GM19452 (cell line): ENCODE measurements at regions not wholly inside any gene's neighbourhood (a gene's known extent, or its start where the extent isn't known, plus 50 kb on each side); places are given as distances from the start of the nearest gene placed in this dataset.

Experiments used
- ATAC-seq: cut with Tn5 transposase; IDR thresholded peaks from one replicate; pipeline ENCODE4 v1.9.1; 2021; ENCODE audit not compliant: unreplicated experiment

DNA sequence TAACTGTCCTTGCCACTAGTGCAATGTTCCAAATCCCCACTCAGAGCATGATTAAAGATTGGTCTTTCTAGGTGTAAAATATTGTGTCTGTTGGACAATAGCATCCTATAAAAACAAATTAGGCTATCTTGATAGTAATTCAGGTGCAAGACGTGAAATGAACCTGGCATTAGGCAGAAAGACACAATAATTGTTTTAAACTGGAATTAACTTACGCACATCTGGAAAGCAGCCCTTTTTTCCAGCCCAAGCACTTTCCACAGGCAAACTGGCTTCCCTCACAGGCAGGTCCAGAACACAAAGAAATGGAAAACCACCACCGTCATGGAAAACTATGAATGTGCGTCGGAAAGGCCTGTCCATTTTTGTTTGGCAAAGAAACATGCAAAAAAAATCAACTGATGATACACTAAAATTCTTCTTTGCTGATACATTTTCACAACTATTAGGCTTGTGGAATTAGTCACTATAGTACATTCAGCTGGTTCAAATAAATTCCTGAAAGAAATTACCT is 474.7 kb upstream of the IL12A start:
- no peak for ATAC-seq

DNA sequence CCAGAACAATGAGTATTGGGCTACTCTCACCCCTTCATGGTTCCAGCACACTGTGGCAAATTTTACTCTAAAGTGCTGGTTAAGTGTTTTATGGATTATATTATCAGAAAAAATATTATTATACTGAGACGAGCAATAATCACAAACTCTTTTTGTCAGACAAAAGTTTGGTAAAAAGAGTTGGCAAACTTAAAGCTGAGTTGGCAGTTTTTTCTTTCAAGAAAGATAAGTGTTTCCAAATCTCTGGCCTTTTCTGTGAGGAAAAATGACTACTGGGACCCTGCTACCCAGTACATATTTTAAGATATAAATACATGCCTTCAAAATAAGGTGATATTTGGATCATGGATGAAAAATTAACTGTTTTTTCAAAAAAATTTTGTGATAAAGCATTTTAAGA is 471.5 kb upstream of the IL12A start:
- ATAC-seq: no peak

DNA sequence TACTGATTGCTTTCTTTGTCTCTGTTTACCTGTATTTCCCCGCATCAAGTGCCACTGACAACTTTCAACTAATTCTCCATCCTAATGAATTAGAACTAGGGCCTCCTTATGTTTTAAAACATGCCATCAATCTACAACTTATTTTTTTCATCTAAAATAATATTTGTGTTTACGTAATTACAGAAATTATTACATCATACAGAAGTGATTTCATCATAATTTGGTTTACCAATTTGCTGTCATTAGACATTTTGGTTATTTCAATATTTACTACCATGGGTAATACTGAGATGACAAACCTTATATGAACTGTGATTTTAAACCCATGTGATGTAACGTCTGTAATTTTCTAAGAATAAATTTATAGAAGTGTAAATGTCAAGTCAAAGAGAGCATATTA is 468.0 kb upstream of the IL12A start:
- ATAC-seq: no peak

DNA sequence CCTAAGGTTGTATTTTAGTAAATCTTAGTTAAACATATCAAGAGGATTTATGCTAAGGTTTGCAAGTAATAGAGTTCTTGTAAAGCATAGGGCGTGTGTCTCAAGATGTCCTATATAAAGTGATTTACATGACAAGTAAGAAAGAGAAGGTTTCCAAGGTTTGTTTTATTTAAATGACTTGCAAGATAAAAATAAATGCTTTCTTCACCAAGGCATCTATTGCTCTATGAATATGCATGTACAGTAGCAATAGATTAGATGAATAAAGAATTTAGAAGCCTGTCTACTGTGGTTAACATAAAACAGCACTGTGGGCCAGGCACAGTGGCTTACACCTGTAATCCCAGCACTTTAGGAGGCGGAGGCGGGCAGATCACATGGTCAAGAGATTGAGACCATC is 466.4 kb upstream of the IL12A start:
- ATAC-seq: no peak

DNA sequence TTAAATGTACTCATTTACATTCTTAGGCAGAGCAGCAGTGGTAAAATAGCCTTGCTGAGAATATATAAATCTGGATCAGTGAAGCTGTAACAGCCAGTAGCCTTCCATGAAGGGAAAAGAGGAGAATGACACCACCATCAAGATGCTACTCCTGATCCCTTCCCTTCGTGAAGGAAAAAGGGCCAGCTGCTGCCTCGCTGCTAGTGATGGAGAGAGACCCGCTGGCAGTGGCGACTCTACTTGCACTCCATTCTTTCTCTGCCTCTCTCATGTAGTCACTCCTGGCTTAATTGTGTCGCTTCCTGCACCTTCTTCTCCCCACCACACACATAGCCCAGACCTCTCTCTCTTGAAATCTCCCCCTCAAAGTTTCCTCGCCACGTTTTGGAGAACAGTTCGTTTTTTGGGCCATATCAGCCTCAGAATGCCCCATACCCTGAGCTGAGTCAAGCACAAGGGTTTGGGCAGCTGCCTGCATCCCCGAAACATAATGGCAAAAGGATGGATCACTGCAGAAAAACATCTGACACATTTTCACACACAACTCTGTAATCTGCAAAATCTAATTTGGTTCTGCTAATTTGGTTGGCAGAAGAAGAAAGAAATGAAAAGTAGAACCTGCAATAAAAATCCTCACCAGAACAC is 460.3 kb upstream of the IL12A start:
- no peak for ATAC-seq

DNA sequence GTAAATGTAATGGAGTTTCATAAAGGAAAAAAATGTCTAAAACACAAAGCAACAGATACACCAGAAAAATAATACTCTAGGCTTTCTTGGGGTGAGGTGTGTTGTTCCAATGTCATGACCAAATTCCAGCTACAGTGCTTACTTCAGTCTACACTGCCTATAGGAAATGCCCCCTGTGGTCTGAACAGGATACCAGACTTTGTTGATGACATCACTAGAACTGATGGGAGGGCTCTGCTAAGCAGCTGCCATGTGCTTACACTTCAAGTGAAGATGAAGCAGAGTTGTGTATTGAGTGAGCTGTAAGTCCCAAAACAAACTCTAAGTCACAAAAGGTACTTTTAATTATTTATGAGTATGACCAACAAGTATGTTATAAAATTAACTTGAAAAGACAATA is 456.1 kb upstream of the IL12A start:
- no peak for ATAC-seq

DNA sequence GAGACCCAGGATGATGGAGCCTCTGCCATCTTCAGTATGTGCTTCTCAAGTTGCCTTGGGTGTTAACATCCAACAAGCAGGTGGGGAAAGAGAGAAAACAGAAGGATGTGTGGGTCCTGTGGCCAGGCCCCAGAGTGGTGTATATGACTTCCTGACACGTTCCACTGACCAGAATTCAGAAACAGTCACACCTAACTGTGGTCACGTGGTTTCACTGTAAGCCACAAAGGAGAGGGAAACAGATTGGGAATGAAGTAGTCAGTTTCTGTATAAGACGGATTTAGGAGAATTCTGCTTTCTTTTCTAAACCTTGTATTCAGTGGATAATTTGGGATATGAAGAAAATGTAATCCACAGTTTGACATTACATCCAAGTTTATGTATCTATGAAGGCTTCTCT is 454.1 kb upstream of the IL12A start:
- ATAC-seq: no peak

DNA sequence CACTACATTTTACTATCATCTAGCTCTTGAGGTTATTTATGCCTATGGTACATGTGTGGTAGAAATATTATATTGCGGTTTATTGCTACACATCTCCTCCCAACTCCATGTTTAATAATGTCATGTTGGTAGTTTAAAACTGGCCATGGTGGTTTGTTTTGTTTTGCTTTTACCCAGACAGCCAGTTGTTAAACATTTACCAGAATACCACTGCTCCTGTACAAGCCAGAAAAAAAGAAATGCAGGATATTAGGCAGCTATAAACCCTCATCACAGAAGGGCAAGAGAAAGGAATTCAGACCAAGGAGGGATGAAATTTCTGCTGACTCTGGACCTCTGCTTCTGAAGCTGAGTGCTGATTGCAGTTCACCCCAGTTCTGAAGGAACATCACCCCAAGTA is 451.8 kb upstream of the IL12A start:
- no peak for ATAC-seq

DNA sequence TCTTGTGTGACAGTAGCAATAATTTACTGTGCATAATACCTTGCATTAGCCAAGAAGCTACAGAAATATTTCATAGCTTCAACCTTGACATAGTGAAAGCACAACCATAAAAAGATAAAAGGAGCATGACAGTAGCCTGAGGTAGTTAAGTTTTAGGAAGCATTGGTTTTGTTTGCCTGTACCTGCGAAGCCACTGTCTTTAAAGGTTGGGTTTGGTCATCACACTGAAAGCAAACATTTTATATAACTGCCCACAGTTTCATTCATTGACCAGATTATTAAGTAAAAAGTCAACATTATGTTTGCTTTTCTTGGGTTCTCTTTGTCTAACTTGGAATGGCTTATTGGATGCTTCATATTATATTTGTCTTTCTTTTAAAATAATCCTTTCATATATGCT is 450.1 kb upstream of the IL12A start:
- no peak for ATAC-seq

DNA sequence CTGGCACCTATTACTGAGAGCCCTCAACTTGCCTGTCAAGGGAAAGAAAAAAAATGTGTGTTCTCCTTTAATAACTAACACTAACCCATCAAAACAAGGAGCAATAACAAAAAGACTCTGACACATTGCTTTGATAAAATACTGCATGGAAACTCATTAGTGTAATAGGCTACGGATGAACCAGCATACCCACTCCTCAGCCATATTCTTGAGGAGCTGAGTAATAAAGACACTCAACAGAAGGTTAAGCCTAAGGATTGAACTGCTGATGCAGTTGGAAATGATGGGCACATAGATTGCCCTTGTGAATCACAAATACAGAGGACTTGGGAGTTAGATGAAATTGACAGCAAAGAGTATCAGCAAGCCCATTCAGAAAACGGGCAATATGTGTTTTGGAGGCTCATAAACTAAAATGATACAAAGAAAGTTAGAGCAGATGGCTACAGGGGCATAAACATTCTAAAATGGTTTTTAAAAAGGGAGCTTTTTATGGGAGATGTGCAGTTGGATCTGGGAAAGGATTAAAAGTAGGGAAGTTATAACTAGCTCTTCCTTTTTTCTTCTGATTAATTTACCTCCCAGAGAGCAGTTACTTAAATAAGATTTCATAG is 447.6 kb upstream of the IL12A start:
- no peak for ATAC-seq

DNA sequence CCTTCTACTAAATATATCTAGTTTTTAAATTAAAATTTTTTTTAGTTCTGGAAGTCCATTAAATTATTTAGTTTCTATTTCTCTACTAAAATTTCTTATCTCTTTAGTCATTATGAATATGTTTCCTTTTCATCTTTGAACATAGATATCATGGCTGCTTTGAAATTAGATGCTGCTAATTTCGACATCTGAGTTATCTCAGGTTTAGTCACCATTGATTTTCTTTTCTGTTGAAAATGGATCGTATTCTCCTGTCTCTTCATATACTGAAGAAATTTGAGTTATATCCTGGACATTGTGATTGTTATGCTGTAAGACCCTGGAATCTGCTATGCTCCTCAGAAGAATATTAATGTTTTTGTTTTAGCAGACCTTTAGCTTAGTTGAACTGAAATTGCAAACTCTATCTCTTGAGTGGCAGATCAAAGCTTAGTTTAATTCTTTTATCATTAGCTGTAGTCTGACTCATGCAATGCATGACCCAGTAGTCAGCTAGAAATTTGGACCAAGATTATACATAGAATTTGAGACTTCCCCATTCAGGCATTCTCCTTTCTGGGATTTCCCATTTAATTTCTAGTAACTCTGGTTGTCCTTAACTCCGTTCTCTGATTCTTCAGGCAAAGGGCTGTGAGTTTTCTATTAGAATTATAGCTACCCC is 439.8 kb upstream of the IL12A start:
- no peak for ATAC-seq

DNA sequence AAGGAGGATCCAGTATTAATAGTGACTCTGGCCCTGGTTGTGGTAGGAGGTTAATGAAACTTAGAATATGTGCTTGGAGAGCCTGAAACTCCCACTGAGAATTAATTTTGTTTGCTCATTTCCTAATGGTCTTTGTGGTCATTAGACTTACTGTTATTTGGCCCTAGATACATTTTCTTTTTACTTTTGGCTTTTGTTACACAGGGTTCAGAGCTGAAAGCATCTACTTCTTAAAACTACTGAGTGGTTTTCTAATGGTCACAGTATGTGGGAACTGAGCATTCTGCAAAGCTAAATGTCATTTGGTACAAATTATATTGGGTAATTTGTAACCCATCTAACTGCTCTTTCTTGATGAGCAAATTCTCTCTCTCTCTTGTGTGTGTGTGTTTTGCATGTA is 433.4 kb upstream of the IL12A start:
- no peak for ATAC-seq

DNA sequence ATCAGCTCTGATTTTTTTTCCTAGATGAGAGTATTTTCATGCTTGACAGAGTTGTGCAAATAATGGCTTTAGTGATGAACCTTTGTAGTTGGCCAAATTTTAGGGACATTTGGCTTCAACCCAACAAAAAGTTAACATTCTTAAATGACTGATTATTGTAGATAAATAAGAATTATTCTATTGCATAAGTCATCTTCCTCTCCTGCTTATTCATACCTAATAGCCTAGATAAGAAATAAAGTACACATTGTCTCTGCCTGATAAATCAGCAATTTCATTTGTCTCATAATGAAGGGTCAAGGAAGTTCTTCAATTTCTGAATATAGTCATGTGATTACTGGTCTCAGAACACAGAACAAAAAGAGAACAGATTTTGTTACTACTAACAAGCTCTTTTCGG is 428.9 kb upstream of the IL12A start:
- ATAC-seq: no peak

DNA sequence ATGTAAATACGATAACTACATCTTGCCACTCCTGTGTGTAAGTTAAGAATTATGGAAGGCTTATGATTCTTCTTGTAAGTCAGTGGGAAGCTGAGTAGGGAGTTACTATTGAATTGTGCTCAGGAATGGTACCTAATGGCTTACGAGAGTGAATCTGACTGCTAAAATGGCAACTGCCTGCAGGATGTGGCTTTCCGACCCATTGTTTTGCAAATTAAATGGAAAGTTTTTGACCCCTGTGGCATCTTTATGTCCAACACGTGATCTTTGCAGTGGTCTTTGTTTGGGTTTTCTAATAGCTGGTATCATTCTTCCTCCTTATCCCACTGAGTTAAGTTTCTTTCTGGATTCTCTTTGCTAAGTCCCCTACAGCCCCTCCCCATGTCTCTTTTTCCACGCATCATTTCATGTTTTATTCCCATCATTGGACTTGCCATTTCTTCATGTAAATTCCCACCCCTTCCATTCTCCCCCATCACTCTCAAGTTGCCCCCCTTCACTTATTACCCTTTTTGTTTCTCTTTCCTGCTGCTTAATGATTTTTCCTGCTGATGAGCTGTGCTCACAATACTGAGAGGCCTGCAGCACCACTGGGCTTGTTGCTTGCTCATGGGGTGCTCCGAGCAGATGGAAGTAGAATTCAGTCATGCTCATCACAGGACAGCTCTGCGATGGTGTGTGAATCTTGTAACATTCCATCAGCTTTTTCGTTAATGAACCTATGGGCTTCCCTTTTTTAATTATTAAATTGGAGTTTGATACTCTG is 428.2 kb upstream of the IL12A start:
- no peak for ATAC-seq

DNA sequence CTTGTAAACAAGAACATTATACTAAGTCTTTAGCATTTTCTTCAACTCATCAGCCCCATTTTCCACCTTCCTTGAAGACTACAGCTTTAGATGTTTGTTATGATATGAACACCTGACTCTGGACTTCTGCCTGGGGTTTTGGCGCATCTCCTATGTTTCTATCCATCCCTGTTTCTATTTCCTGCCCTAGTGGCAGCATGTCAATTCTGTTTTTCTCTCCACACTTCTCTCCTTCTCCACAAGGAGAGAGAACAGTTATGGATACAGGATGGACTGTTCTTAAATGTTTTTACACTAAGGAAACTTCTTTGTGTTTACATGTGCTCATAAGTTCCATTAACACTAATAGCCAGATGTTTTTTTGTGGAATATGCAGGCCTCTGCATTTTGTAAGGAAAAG is 423.3 kb upstream of the IL12A start:
- no peak for ATAC-seq

DNA sequence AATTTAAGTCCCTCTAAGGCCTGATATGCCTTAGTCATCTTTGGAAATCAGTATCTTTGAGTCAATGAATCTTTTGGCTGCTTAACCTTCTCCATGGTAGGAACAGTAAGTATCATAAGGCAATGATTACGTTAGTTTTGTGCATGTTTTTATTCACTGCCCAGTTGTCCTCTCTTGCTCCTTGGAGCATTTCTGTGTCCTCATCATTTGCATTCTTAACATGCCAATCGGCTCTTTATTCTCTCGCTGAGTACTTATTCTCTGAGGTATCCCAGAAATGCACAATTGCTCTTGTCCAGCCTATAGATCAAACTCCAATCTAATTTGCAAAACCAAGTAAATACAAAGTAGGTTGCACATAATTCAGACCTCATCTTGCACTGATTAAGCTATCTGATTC is 405.0 kb upstream of the IL12A start:
- ATAC-seq: no peak

DNA sequence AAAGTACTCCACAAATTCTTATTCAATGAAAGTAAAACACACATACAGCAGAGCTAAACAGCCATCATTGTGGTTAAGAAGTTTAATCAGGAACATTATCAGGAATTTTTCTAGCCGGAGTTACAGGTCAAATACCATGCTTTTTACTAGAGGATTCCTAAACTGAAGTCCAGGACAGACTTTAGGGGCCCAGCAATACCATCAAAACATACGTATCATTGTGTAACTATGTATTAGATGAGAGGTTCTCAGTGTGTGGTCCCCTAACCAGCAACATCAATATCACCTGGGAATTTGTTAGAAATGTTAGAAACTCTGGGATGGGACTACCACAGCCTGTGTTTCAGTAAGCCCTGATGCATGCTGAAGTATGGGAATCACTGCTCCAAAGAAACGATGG is 404.2 kb upstream of the IL12A start:
- ATAC-seq: no peak

DNA sequence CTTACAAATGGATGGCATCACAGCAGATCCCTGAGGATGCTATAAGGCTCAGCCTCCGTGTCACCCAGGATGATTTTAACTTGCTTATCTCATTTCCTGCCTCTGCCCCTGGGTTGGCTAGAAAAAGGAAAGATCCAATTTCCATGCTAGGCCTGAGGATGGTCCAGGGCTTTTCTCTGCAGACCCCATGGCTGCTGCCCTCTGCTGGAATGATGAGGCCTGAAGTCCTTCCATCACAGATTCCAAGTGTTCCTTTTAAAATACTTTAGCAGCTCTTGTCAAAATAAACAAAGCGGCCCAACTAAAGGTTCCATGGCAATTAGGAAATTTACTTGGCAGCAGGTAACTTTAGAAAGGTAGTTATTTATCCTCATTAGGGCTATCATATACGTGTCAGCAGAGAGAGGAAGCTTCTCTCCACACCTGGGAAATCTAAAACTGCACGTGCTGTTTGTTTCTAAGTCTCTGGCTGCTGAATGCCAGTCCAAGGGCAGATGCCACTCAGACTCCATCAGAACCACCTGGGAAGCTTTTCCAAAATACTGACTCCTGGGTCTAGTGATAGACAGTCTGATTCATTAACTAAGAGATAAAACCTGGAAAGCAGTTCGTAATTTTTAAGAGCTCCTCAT is 401.9 kb upstream of the IL12A start:
- ATAC-seq: no peak

DNA sequence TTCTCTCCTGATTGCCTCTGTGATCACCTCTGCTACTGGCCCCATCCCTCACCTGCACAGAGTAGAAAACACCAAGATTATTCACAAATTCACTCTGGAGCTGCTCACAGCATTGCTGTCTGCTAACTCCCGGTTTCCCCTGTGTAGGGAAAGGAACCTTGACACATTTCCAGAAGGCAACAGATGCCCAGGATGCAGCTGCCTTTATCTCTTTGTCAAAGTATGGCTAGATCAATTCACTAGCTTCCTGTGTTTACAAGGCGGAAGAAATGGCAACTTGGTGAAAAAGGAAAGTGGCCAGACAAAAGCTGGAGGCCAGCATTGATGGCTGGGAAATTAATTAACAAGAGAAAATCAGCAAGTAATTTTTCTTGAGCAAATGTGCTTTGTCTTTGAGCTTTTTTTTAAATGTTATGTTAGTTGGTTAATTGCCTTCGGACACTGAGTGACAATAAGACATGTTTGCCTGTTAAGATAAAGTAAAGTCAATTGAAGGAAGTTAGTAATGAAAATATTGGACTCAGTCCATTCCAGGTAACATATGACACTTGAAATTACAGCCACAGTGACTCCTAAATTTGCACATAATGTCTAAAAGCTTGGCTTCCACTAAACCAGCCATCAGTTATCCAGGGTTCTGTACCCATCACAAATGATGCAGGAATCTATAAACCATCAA is 394.6 kb upstream of the IL12A start:
- no peak for ATAC-seq

DNA sequence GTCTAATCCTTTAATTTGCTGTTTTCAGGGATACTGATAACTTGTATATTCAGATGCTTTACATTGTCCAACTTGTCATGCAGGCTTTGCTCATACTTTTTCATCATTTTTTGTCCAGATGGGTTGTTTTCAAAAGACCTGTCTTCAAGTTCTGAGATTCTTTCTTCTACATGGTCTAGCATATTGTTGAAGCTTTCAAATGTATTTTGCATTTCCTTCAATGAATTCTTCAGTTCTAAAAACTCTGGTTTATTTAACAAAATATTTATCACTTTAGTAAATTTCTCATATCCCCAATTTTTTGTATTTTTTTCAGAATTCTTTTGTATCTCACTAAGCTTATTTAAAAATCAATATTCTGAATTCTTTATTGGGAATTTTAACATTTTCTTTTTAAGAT is 388.3 kb upstream of the IL12A start:
- ATAC-seq: no peak

DNA sequence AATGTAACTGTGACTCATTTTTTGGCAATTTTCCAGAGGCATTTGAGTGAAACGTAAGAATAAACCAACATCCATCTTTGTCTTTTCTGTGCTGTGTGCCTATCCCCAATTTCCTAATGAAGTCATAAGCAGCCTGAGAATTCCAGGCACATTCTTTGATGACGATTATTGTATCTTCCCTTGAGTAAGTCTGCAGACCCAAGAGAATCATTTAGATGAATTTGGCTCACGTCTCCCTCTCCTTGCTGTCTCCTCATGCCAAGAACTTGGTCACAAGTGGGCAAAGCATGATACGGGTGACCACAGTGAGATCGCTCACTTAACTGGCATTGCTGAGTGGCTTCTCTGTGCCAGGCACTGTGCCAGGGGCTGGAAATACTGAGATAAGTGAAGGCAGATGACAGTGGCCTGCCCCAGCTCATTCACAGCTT is 384.5 kb upstream of the IL12A start:
- no peak for ATAC-seq
